SK-N-SH (cell line): ENCODE measurements at regions not wholly inside any gene's neighbourhood (a gene's known extent, or its start where the extent isn't known, plus 50 kb on each side); places are given as distances from the start of the nearest gene placed in this dataset.
A peak's percentile ranks its signal among the peaks of the same experiment; 100 is the strongest.

Source experiments
- CTCF ChIA-PET: fragments of 300-600, 350-600 bp; formaldehyde crosslinking; extraction: SDS; loops from one replicate; lab custom pipeline; 2021; lab: Yijun Ruan, JAX
- POLR2A ChIA-PET: fragments of 350-600 bp; sonication (Branson Sonifier 250); formaldehyde crosslinking; extraction: SDS; loops from one replicate; lab custom pipeline; 2020; ENCODE audit warnings: antibody characterized with exemption, inconsistent platforms; lab: Yijun Ruan, JAX
- DNase-seq: peaks from one replicate; pipeline ENCODE4 v3.0.0; 2012
- H2AFZ ChIP-seq: fragments of 200-600 bp; sonication (generic); 2 replicates; pipeline ENCODE4 v1.8.1; 2016; ENCODE audit warnings: antibody characterized with exemption, mild to moderate bottlenecking, low read depth
- H3F3A ChIP-seq: fragments of 200-600 bp; sonication (generic); replicated peaks from 2 replicates; pipeline ENCODE3; 2016; ENCODE audit warnings: antibody characterized with exemption, mild to moderate bottlenecking; ENCODE audit not compliant: insufficient read depth
- H3K27ac ChIP-seq, 2 experiments: fragments of 200-500 bp in 1 of 2; fragments of 200-600 bp in 1 of 2; sonication (Bioruptor generic) in 1 of 2; sonication (generic), shearing (Covaris generic) in 1 of 2; 2 replicates each; pipeline versions ENCODE4 v1.5.1 to v1.6.1; 2014 to 2016; ENCODE audit warnings: low read depth in 2 of 2, inconsistent platforms in 1 of 2, low read length in 1 of 2, mild to moderate bottlenecking in 1 of 2, mixed read lengths in 1 of 2
- H3K27me3 ChIP-seq: fragments of 200-600 bp; sonication (generic), shearing (Covaris generic); 2 replicates; pipeline ENCODE4 v1.6.1; 2016; ENCODE audit warnings: mixed run types; ENCODE audit not compliant: insufficient read depth
- H3K36me3 ChIP-seq, 2 experiments: fragments of 200-500 bp in 1 of 2; fragments of 200-600 bp in 1 of 2; sonication (Bioruptor generic) in 1 of 2; sonication (generic) in 1 of 2; replicated peaks in 1 of 2; 2 replicates each; pipeline versions ENCODE3 to v1.5.1; 2014 to 2016; ENCODE audit warnings: low read length in 1 of 2, mild to moderate bottlenecking in 1 of 2; ENCODE audit not compliant: insufficient read depth in 2 of 2, control insufficient read depth in 1 of 2
- H3K4me1 ChIP-seq, 2 experiments: fragments of 200-500 bp in 1 of 2; fragments of 200-600 bp in 1 of 2; sonication (Bioruptor generic) in 1 of 2; sonication (generic), shearing (Covaris generic) in 1 of 2; 2 replicates each; pipeline versions ENCODE4 v1.5.1 to v1.6.1; 2014 to 2016; ENCODE audit warnings: low read depth in 1 of 2, low read length in 1 of 2, mixed run types in 1 of 2; ENCODE audit not compliant: insufficient read depth in 2 of 2, control insufficient read depth in 1 of 2
- H3K4me2 ChIP-seq: fragments of 200-600 bp; sonication (generic), shearing (Covaris generic); 2 replicates; pipeline ENCODE4 v1.6.1; 2017; ENCODE audit warnings: mixed run types
- H3K4me3 ChIP-seq, 2 experiments: fragments of 200-500 bp in 1 of 2; fragments of 200-600 bp in 1 of 2; sonication (Bioruptor generic) in 1 of 2; sonication (generic), shearing (Covaris generic) in 1 of 2; 2 replicates each; pipeline versions ENCODE4 v1.5.1 to v1.8.1; 2014 to 2016; ENCODE audit warnings: low read depth in 2 of 2, inconsistent platforms in 1 of 2, low read length in 1 of 2, mild to moderate bottlenecking in 1 of 2, mixed read lengths in 1 of 2, moderate library complexity in 1 of 2
- H3K79me2 ChIP-seq: fragments of 200-600 bp; sonication (generic); 2 replicates; pipeline ENCODE4 v1.8.1; 2017; ENCODE audit warnings: mild to moderate bottlenecking; ENCODE audit not compliant: insufficient read depth
- H3K9ac ChIP-seq: fragments of 200-600 bp; sonication (generic); 2 replicates; pipeline ENCODE4 v1.6.1; 2017; ENCODE audit warnings: mixed run types
- H3K9me2 ChIP-seq: fragments of 200-600 bp; sonication (generic); 2 replicates; pipeline ENCODE4 v1.6.1; 2017; ENCODE audit warnings: mixed run types
- H3K9me3 ChIP-seq: fragments of 200-600 bp; sonication (generic); 2 replicates; pipeline ENCODE4 v1.6.1; 2017; ENCODE audit warnings: mixed run types, mild to moderate bottlenecking, moderate library complexity
- H4K20me1 ChIP-seq: fragments of 200-600 bp; sonication (generic); 2 replicates; pipeline ENCODE4 v1.6.1; 2017; ENCODE audit warnings: mild to moderate bottlenecking, mixed run types; ENCODE audit not compliant: insufficient read depth
- CHD2 ChIP-seq: fragments of 150-350 bp; IDR thresholded peaks from 2 replicates; pipeline ENCODE4 v1.6.1; 2018; ENCODE audit warnings: low read length; ENCODE audit not compliant: partially characterized antibody
- ELF1 ChIP-seq: IDR thresholded peaks from 2 replicates; pipeline ENCODE4 v1.4.0; 2012
- EP300 ChIP-seq, 2 experiments: IDR thresholded peaks; 2 replicates each; pipeline versions ENCODE4 v1.4.0 to v1.6.1; 2012; ENCODE audit warnings: borderline replicate concordance in 1 of 2, low read depth in 1 of 2, low read length in 1 of 2
- EZH2phosphoT487 ChIP-seq: fragments of 200-600 bp; sonication (generic); IDR thresholded peaks from 2 replicates; pipeline ENCODE4 v1.6.1; 2017; ENCODE audit warnings: low read depth, mixed run types, mild to moderate bottlenecking, antibody characterized with exemption, moderate library complexity, borderline replicate concordance
- FOSL2 ChIP-seq: IDR thresholded peaks from 2 replicates; pipeline ENCODE4 v1.4.0; 2012; ENCODE audit warnings: low read depth, mild to moderate bottlenecking, moderate library complexity, borderline replicate concordance
- FOXJ3 ChIP-seq: sonication (generic); formaldehyde crosslinking; IDR thresholded peaks from 2 replicates; pipeline ENCODE4 v1.5.1; 2020; ENCODE audit warnings: mild to moderate bottlenecking, missing genetic modification reagents
- JUND ChIP-seq: IDR thresholded peaks from 2 replicates; pipeline ENCODE4 v1.4.0; 2012
- MEF2A ChIP-seq: IDR thresholded peaks from 2 replicates; pipeline ENCODE4 v1.4.0; 2012; ENCODE audit warnings: low read depth, borderline replicate concordance
- MXI1 ChIP-seq: IDR thresholded peaks from 2 replicates; pipeline ENCODE4 v1.6.1; 2012; ENCODE audit warnings: mild to moderate bottlenecking, low read depth, low read length, improper control_type of control experiment
- NFIC ChIP-seq: IDR thresholded peaks from 2 replicates; pipeline ENCODE4 v1.4.0; 2012; ENCODE audit warnings: borderline replicate concordance
- RCOR1 ChIP-seq: fragments of 150-350 bp; IDR thresholded peaks from 2 replicates; pipeline ENCODE4 v1.6.1; 2017; ENCODE audit warnings: antibody characterized with exemption, low read length
- RFX5 ChIP-seq: IDR thresholded peaks from 2 replicates; pipeline ENCODE4 v1.6.1; 2012; ENCODE audit warnings: mild to moderate bottlenecking, improper control_type of control experiment, low read length
- RXRA ChIP-seq: IDR thresholded peaks from 2 replicates; pipeline ENCODE4 v1.4.0; 2012; ENCODE audit warnings: low read depth, mild to moderate bottlenecking, borderline replicate concordance
- SIN3A ChIP-seq: IDR thresholded peaks from 2 replicates; pipeline ENCODE4 v1.6.1; 2012; ENCODE audit warnings: low read depth, mild to moderate bottlenecking, low read length, moderate library complexity, borderline replicate concordance
- TAF1 ChIP-seq: IDR thresholded peaks from 2 replicates; pipeline ENCODE4 v1.6.1; 2012; ENCODE audit warnings: low read depth, mild to moderate bottlenecking, low read length, moderate library complexity, borderline replicate concordance
- TCF12 ChIP-seq: IDR thresholded peaks from 2 replicates; pipeline ENCODE4 v1.4.0; 2012
- TEAD4 ChIP-seq: IDR thresholded peaks from 2 replicates; pipeline ENCODE4 v1.4.0; 2012; ENCODE audit warnings: mild to moderate bottlenecking, borderline replicate concordance; ENCODE audit not compliant: insufficient read depth
- WGBS: methylation state at CpG from one replicate; pipeline ENCODE4 v1.1.6; 2017; ENCODE audit warnings: low lambda C conversion rate; 5-methylcytosine and 5-hydroxymethylcytosine counted together
- TF ChIP-seq, protein P1 (sequence below): fragments of 150-350 bp; IDR thresholded peaks from 2 replicates; pipeline ENCODE4 v1.6.1; 2016; ENCODE audit warnings: mild to moderate bottlenecking, low read depth, low read length
- TF ChIP-seq, protein P2 (sequence below): IDR thresholded peaks from 2 replicates; pipeline ENCODE4 v1.4.0; 2012; ENCODE audit warnings: low read depth, borderline replicate concordance
- TF ChIP-seq, protein P3 (sequence below): IDR thresholded peaks from 2 replicates; pipeline ENCODE4 v1.4.0; 2012; ENCODE audit warnings: low read depth, borderline replicate concordance
- TF ChIP-seq, protein P4 (sequence below): IDR thresholded peaks from 2 replicates; pipeline ENCODE4; 2012

GRCh38 chr4:41349021-41349420 is 92.3 kb downstream of the UCHL1 start:
- Histone ChIP-seq H2AFZ (no peak overlapping the region), H3K4me1 (no peaks in the 10 kb centered on the region), H3K79me2 (no peaks in the 10 kb centered on the region), H3K9me2 (no peaks in the 10 kb centered on the region), H3F3A (no peaks in the 10 kb centered on the region), H4K20me1 (no peaks in the 10 kb centered on the region), H3K4me2 (no peak overlapping the region), H3K36me3 (no peaks in the 10 kb centered on the region), H3K27ac (no peak overlapping the region), H3K4me3 (no peak overlapping the region), H3K9me3 (no peaks in the 10 kb centered on the region), H3K9ac (no peak overlapping the region), H3K27me3 (no peaks in the 10 kb centered on the region)
- POLR2A ChIA-PET: no interaction called here
- CTCF ChIA-PET: interaction anchor here (1.0 to 2.1 kb wide), 2 partner anchors 10 to 11 kb away, joined by 4 to 5 read pairs; no protein-coding TSS in a partner anchor
- DNase-seq: no peak
- no peak for TF ChIP-seq CHD2
- TF ChIP-seq RXRA: no peak
- TF ChIP-seq, protein P1, sequence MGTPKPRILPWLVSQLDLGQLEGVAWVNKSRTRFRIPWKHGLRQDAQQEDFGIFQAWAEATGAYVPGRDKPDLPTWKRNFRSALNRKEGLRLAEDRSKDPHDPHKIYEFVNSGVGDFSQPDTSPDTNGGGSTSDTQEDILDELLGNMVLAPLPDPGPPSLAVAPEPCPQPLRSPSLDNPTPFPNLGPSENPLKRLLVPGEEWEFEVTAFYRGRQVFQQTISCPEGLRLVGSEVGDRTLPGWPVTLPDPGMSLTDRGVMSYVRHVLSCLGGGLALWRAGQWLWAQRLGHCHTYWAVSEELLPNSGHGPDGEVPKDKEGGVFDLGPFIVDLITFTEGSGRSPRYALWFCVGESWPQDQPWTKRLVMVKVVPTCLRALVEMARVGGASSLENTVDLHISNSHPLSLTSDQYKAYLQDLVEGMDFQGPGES: no peak
- TF ChIP-seq EP300 (IDR thresholded peaks at IDR 0.05; ENCODE audit: borderline replicate concordance in 1 of 2, low read depth in 1 of 2, low read length in 1 of 2): no peak
- TF ChIP-seq TEAD4: no peak
- no peak for TF ChIP-seq FOSL2
- TF ChIP-seq SIN3A: no peak
- no peak for TF ChIP-seq NFIC

DNA sequence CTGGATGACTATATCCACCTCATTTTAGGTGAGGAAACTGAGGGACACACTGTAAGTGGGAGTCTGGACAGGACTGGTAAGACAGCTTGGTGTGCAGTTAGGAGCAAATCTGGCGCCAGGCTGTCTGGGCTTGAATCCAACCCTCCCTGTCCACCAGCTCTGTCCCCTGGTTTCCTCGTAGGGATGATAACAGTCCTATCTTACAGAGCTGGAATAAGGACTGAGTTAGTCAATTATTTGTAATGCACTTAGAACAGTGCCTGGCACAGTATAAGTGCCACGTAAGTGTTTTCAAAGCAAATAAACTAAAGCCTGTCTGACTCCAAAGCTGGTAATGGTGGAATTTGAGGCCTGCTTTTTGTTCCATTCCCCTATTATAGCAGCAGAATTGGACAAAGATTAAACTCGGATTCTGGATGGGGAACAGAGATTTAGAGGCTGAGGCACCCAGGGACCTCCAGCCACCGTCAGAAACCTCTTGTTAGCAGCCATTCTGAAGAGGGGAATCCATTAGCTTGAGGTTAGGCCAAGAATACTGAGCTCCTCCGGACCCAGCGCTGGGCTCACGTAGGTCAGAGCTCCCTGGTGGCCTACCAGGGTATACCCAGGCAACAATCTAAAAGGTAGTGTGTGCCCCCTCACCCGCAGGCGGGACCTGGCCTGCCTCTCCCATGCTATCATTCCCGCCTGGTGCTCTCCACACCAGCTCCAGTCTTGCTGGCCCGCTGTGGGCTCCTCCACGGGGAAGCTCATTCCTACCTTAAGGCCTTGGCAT is 102.1 kb downstream of the UCHL1 start:
- DNase-seq: peak; percentile 71
- no peak for TF ChIP-seq EZH2phosphoT487
- TF ChIP-seq, protein P1: no peak
- no peak for TF ChIP-seq TAF1
- no peak for TF ChIP-seq RFX5
- TF ChIP-seq SIN3A: no peak
- TF ChIP-seq, protein P2, sequence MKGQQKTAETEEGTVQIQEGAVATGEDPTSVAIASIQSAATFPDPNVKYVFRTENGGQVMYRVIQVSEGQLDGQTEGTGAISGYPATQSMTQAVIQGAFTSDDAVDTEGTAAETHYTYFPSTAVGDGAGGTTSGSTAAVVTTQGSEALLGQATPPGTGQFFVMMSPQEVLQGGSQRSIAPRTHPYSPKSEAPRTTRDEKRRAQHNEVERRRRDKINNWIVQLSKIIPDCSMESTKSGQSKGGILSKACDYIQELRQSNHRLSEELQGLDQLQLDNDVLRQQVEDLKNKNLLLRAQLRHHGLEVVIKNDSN: no peak
- no peak for TF ChIP-seq TEAD4
- no peak for TF ChIP-seq ELF1
- no peak for TF ChIP-seq MEF2A
- no peak for TF ChIP-seq FOXJ3 (CRISPR knock-in tag)
- TF ChIP-seq TCF12: peak; percentile 29; the same call in 1 of the 2 replicates
- TF ChIP-seq, protein P3, sequence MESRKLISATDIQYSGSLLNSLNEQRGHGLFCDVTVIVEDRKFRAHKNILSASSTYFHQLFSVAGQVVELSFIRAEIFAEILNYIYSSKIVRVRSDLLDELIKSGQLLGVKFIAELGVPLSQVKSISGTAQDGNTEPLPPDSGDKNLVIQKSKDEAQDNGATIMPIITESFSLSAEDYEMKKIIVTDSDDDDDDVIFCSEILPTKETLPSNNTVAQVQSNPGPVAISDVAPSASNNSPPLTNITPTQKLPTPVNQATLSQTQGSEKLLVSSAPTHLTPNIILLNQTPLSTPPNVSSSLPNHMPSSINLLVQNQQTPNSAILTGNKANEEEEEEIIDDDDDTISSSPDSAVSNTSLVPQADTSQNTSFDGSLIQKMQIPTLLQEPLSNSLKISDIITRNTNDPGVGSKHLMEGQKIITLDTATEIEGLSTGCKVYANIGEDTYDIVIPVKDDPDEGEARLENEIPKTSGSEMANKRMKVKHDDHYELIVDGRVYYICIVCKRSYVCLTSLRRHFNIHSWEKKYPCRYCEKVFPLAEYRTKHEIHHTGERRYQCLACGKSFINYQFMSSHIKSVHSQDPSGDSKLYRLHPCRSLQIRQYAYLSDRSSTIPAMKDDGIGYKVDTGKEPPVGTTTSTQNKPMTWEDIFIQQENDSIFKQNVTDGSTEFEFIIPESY: no peak
- TF ChIP-seq RXRA: no peak
- TF ChIP-seq, protein P4, sequence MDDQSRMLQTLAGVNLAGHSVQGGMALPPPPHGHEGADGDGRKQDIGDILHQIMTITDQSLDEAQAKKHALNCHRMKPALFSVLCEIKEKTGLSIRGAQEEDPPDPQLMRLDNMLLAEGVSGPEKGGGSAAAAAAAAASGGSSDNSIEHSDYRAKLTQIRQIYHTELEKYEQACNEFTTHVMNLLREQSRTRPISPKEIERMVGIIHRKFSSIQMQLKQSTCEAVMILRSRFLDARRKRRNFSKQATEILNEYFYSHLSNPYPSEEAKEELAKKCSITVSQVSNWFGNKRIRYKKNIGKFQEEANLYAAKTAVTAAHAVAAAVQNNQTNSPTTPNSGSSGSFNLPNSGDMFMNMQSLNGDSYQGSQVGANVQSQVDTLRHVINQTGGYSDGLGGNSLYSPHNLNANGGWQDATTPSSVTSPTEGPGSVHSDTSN: no peak
- TF ChIP-seq JUND: no peak
- TF ChIP-seq MXI1: no peak
- peak; percentile 87 for TF ChIP-seq RCOR1

More for the DNA sequence above, 102.1 kb downstream of the UCHL1 start:
- Histone ChIP-seq H3K36me3 (no peaks in the 10 kb centered on the region), H3K9me3 (no peaks in the 10 kb centered on the region), H3K9ac (no peak overlapping the region), H3K27ac (peak overlapping the region; percentile 42 to 97), H3F3A (peaks cover 3% of the 10 kb centered on the region), H3K4me1 (peaks cover 0 to 39% of the 10 kb centered on the region in 2 experiments; a peak in 2 of 4 replicates), H3K9me2 (no peaks in the 10 kb centered on the region), H3K27me3 (peaks cover 22% of the 10 kb centered on the region; the same call in 1 of the 2 replicates), H4K20me1 (no peaks in the 10 kb centered on the region), H3K4me2 (no peak overlapping the region), H2AFZ (peak overlapping the region; percentile 41; the same call in 1 of the 2 replicates), H3K79me2 (no peaks in the 10 kb centered on the region), H3K4me3 (no peak overlapping the region)
- ChIA-PET POLR2A (interaction anchor here (0.9 to 3.7 kb wide), 2 partner anchors 102 to 216 kb away, joined by 3 to 20 read pairs; partner anchors contain the start of gene UCHL1), CTCF (interaction anchor here (0.8 to 3.2 kb wide), 19 partner anchors 10 to 303 kb away, joined by 3 to 16 read pairs (median 5); no protein-coding TSS in a partner anchor)
- 42% methylated on average over 11 of the region's 13 CpGs for WGBS
